Stomach (tissue), 8 donors: ENCODE measurements at regions not wholly inside any gene's neighbourhood (a gene's known extent, or its start where the extent isn't known, plus 50 kb on each side); places are given as distances from the start of the nearest gene placed in this dataset.

Source experiments
- DNase-seq, 2 donors: peaks; one replicate each; pipeline versions ENCODE4 v3.0.0 to v3.0.0-alpha.2; 2013 to 2019
- H3K27ac ChIP-seq, 5 donors: fragments of 200-600 bp in 4 of 5; sonication (generic) in 4 of 5; one replicate each; pipeline ENCODE4 v1.5.1; 2013 to 2019; ENCODE audit warnings: mild to moderate bottlenecking in 1 of 5, moderate library complexity in 1 of 5
- H3K27me3 ChIP-seq, 3 donors: fragments of 200-600 bp; sonication (generic); one replicate each; pipeline ENCODE4 v1.5.1; 2017 to 2019; ENCODE audit warnings: mixed run types in 1 of 3
- H3K36me3 ChIP-seq, 4 donors: fragments of 200-600 bp; sonication (generic); 1 replicate in 3 of 4; 2 replicates in 1 of 4; pipeline ENCODE4 v1.5.1; 2016 to 2019
- H3K4me1 ChIP-seq, 4 donors: fragments of 200-600 bp; sonication (generic); one replicate each; pipeline ENCODE4 v1.5.1; 2016 to 2019
- H3K4me3 ChIP-seq, 4 donors: fragments of 200-600 bp; sonication (generic) in 3 of 4; one replicate each; pipeline ENCODE4 v1.5.1; 2016 to 2019; ENCODE audit warnings: mild to moderate bottlenecking in 1 of 4
- H3K9me3 ChIP-seq, 4 donors: fragments of 200-600 bp; sonication (generic); one replicate each; pipeline ENCODE4 v1.5.1; 2016 to 2019
- EP300 ChIP-seq: sonication (generic); formaldehyde crosslinking; IDR thresholded peaks from one replicate; pipeline ENCODE4 v1.6.1; 2017; ENCODE audit warnings: antibody characterized with exemption
- POLR2A ChIP-seq, 4 donors: fragments of 450-650 bp; IDR thresholded peaks; one replicate each; pipeline ENCODE4 v1.6.1; 2016; ENCODE audit warnings: antibody characterized with exemption in 4 of 4, control low read depth in 2 of 4, mild to moderate bottlenecking in 1 of 4, moderate library complexity in 1 of 4
- POLR2AphosphoS5 ChIP-seq, 3 donors: sonication (generic); formaldehyde crosslinking; IDR thresholded peaks; one replicate each; pipeline ENCODE4 v1.6.1; 2016; ENCODE audit warnings: antibody characterized with exemption in 3 of 3
- WGBS, 5 donors: extraction: QIAGEN DNeasy Blood & Tissue Kit in 3 of 5; methylation state at CpG; one replicate each; pipeline versions ENCODE4 v1.1.5 to v1.1.7; 2013 to 2018; 5-methylcytosine and 5-hydroxymethylcytosine counted together
- intact Hi-C: fragments of 100-400 bp; cut with DNase I; formaldehyde crosslinking; loops from one replicate; pipeline ENCODE4 v1.15.1; 2023; ENCODE audit warnings: low total_unique reads
- TF ChIP-seq, protein P1 (sequence below), 7 experiments: fragments of 450-650 bp in 4 of 7; fragments of 200-600 bp in 3 of 7; sonication (generic) in 3 of 7; IDR thresholded peaks; one replicate each; pipeline ENCODE4 v1.5.1; 2016 to 2019; ENCODE audit warnings: antibody characterized with exemption in 7 of 7, control low read depth in 2 of 7, mild to moderate bottlenecking in 1 of 7
- donor health status: healthy with polysubstance abuse.
- donor health status: Bipolar disorder and iron deficiency.
- donor health status: healthy.

- Histone ChIP-seq H3K9me3 (peaks cover 0 to 5% (median 0%) of the 10 kb centered on the region in 4 donors), H3K27me3 (no peaks in the 10 kb centered on the region), H3K4me3 (no peak overlapping the region), H3K36me3 (no peaks in the 10 kb centered on the region), H3K4me1 (no peaks in the 10 kb centered on the region), H3K27ac (no peak overlapping the region)
- 64 to 74% (median 69%) methylated on average over 6 of the region's 6 CpGs for WGBS, 5 donors
- TF ChIP-seq POLR2AphosphoS5 (IDR thresholded peaks at IDR 0.05) (no peak), POLR2A (IDR thresholded peaks at IDR 0.05) (no peak), EP300 (no peak)
- TF ChIP-seq, protein P1, sequence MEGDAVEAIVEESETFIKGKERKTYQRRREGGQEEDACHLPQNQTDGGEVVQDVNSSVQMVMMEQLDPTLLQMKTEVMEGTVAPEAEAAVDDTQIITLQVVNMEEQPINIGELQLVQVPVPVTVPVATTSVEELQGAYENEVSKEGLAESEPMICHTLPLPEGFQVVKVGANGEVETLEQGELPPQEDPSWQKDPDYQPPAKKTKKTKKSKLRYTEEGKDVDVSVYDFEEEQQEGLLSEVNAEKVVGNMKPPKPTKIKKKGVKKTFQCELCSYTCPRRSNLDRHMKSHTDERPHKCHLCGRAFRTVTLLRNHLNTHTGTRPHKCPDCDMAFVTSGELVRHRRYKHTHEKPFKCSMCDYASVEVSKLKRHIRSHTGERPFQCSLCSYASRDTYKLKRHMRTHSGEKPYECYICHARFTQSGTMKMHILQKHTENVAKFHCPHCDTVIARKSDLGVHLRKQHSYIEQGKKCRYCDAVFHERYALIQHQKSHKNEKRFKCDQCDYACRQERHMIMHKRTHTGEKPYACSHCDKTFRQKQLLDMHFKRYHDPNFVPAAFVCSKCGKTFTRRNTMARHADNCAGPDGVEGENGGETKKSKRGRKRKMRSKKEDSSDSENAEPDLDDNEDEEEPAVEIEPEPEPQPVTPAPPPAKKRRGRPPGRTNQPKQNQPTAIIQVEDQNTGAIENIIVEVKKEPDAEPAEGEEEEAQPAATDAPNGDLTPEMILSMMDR (IDR thresholded peaks at IDR 0.05): no peak
- intact Hi-C loops: no loop called here
- DNase-seq: no peak
These were observed 558.6 kb upstream of the HS6ST1 start for GRCh38 chr2:128876986-128877983.

GRCh38 chr2:128879161-128879560 lies 560.5 kb upstream of the HS6ST1 start:
- no peak overlapping the region for H3K27ac ChIP-seq
- no peak overlapping the region for H3K4me3 ChIP-seq
- intact Hi-C loops: no loop called here
- H3K27me3 ChIP-seq: no peaks in the 10 kb centered on the region
- no peaks in the 10 kb centered on the region for H3K36me3 ChIP-seq
- H3K9me3 ChIP-seq: peaks cover 0 to 5% (median 0%) of the 10 kb centered on the region in 4 donors
- TF ChIP-seq POLR2A (IDR thresholded peaks at IDR 0.05) (no peak), POLR2AphosphoS5 (IDR thresholded peaks at IDR 0.05) (no peak), EP300 (no peak)
- TF ChIP-seq, protein P1 (IDR thresholded peaks at IDR 0.05): no peak
- no peaks in the 10 kb centered on the region for H3K4me1 ChIP-seq
- no peak for DNase-seq
- 65 to 89% (median 72%) methylated on average over 3 to 4 of the region's 4 CpGs for WGBS, 5 donors

DNA sequence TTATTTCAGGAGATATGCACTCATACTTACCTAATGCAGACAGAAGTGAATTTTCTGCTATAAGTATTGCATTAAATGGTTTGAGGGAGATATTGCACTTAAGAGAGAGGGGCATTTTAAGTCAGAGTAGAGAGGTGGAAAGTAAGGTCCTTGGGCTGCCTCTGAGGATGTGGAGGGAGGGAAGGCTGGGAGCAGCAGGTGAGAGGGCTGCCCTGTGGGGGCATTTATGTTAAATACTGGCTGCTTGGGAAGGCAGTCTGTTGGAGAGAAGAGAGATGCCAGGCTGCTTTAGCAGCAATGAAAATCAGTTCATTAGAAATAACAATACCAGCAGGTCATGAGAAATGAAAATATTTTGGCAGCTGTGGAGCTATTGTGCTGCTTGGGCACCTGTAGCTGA lies 576.2 kb upstream of the HS6ST1 start:
- intact Hi-C loops: no loop called here
- Histone ChIP-seq H3K4me1 (no peaks in the 10 kb centered on the region), H3K27ac (no peak overlapping the region), H3K4me3 (no peak overlapping the region), H3K27me3 (no peaks in the 10 kb centered on the region), H3K36me3 (no peaks in the 10 kb centered on the region), H3K9me3 (no peaks in the 10 kb centered on the region)
- no peak for DNase-seq
- TF ChIP-seq, protein P1 (IDR thresholded peaks at IDR 0.05): no peak
- TF ChIP-seq POLR2AphosphoS5 (IDR thresholded peaks at IDR 0.05) (no peak), EP300 (no peak), POLR2A (IDR thresholded peaks at IDR 0.05) (no peak)

DNA sequence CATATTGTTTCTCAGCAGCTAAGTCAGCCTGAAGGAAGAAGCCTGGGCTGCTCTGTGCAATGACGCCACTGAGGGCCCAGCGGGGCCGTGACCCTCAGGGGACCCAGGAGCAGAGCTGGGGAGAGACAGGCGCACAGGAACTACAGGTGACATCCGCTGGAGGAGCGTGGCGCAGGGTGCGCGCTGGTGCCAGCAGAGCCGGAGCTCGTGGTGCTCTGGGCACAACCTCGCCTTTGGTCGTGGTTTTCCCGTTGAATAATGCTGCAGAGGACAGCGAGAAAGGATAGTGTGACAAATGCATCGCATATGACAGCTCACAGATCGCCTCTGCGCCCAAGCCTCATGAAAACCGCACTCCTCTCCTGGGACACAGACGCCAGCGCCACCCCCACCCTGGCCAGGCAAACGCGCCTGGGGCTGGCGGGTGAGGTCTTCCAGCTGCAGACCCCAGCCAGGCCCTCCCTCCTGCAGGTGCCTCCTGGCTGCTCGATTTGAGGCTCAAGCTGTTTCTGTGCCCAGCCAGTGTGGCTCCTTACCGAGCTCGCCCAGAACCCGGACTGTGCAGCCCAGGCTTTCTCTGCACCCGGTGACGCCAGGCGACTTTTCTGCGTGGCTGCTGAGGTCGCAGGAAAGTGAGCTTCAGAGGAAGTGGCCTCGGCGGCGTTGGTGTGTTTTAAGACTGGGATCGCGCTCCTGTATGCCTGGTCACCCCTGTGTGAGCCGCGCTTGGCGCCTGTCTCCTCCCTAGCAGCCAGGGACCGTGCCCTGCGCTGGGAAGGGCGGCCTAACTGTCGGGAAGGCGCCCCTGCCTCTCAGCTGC lies 583.1 kb upstream of the HS6ST1 start:
- Histone ChIP-seq H3K4me3 (no peak overlapping the region), H3K27ac (no peak overlapping the region), H3K27me3 (no peaks in the 10 kb centered on the region), H3K4me1 (peaks cover 0 to 3% (median 0%) of the 10 kb centered on the region in 4 donors), H3K36me3 (no peaks in the 10 kb centered on the region), H3K9me3 (peaks cover 0 to 14% (median 5%) of the 10 kb centered on the region in 4 donors)
- TF ChIP-seq, protein P1 (IDR thresholded peaks at IDR 0.05): no peak
- TF ChIP-seq POLR2AphosphoS5 (IDR thresholded peaks at IDR 0.05) (no peak), EP300 (no peak), POLR2A (IDR thresholded peaks at IDR 0.05) (no peak)
- intact Hi-C loops: no loop called here
- 48 to 60% (median 52%) methylated on average over 41 to 46 of the region's 46 CpGs for WGBS, 5 donors
- peak in 1 of 2 donors; percentile 17 for DNase-seq
